Naive thymus-derived CD4-positive, alpha-beta T cell (primary cell): ENCODE measurements at regions not wholly inside any gene's neighbourhood (a gene's known extent, or its start where the extent isn't known, plus 50 kb on each side); places are given as distances from the start of the nearest gene placed in this dataset.
"Not testable (repeated sequence)": the region's sequence is repeated elsewhere in the genome, so short reads cannot be mapped to it uniquely, and the experiment has no call there.

Experiments used
- ATAC-seq: fragments of 150-1000 bp; cut with Tn5 transposase; 2 replicates; pipeline ENCODE4 v1.10.0; 2021; ENCODE audit warnings: mild to moderate bottlenecking, moderate library complexity
- CTCF ChIA-PET: fragments of 350-600 bp; sonication (Branson Sonifier 250); formaldehyde crosslinking; loops from one replicate; lab custom pipeline; 2021; ENCODE audit warnings: antibody characterized with exemption; lab: Charles Lee
- POLR2A ChIA-PET: fragments of 350-600 bp; sonication (Branson Sonifier 250); formaldehyde crosslinking; loops from one replicate; lab custom pipeline; 2021; ENCODE audit warnings: antibody characterized with exemption, inconsistent platforms; lab: Charles Lee
- DNase-seq, 9 donors: peaks; one replicate each; pipeline versions ENCODE4 v3.0.0 to v3.0.0-alpha.2; 2020 to 2022; ENCODE audit warnings: mixed read lengths in 1 of 9
- H3K27ac ChIP-seq: one replicate; pipeline ENCODE4 v1.7.0; 2013; ENCODE audit warnings: mild to moderate bottlenecking, low read depth, low read length, moderate library complexity
- H3K27me3 ChIP-seq, 2 donors: one replicate each; pipeline ENCODE4 v1.7.0; 2013; ENCODE audit warnings: low read length in 2 of 2, mild to moderate bottlenecking in 2 of 2, moderate library complexity in 2 of 2; ENCODE audit not compliant: control insufficient read depth in 2 of 2, insufficient read depth in 2 of 2
- H3K36me3 ChIP-seq, 3 experiments: 1 replicate in 2 of 3; 2 replicates in 1 of 3; pipeline ENCODE4 v1.7.0; 2013; ENCODE audit warnings: low read length in 3 of 3, mild to moderate bottlenecking in 3 of 3, moderate library complexity in 1 of 3; ENCODE audit not compliant: insufficient read depth in 3 of 3, control insufficient read depth in 2 of 3
- H3K4me1 ChIP-seq, 2 donors: one replicate each; pipeline ENCODE4 v1.7.0; 2013; ENCODE audit warnings: low read length in 2 of 2, mild to moderate bottlenecking in 2 of 2, moderate library complexity in 1 of 2; ENCODE audit not compliant: control insufficient read depth in 2 of 2, insufficient read depth in 2 of 2
- H3K4me3 ChIP-seq: 2 replicates; pipeline ENCODE4 v1.7.0; 2013; ENCODE audit warnings: mild to moderate bottlenecking, low read length
- H3K9me3 ChIP-seq, 3 experiments: 1 replicate in 2 of 3; 2 replicates in 1 of 3; pipeline ENCODE4 v1.7.0; 2013; ENCODE audit warnings: low read length in 3 of 3; ENCODE audit not compliant: control insufficient read depth in 2 of 3
- H3K27ac Mint-ChIP-seq, 9 donors: one replicate each; pipeline ENCODE4 v1.8.0; 2020 to 2022; ENCODE audit warnings: mixed read lengths in 9 of 9, mild to moderate bottlenecking in 8 of 9, moderate library complexity in 5 of 9, inconsistent platforms in 2 of 9
- H3K27me3 Mint-ChIP-seq, 5 donors: one replicate each; pipeline ENCODE4 v1.8.0; 2021 to 2022; ENCODE audit warnings: mixed read lengths in 5 of 5, mild to moderate bottlenecking in 1 of 5
- H3K36me3 Mint-ChIP-seq, 5 donors: one replicate each; pipeline ENCODE4 v1.8.0; 2020 to 2022; ENCODE audit warnings: mixed read lengths in 5 of 5, mild to moderate bottlenecking in 3 of 5, inconsistent platforms in 1 of 5
- H3K4me1 Mint-ChIP-seq, 7 donors: one replicate each; pipeline ENCODE4 v1.8.0; 2020 to 2022; ENCODE audit warnings: mixed read lengths in 7 of 7, mild to moderate bottlenecking in 3 of 7, inconsistent platforms in 1 of 7
- H3K4me3 Mint-ChIP-seq, 10 donors: one replicate each; pipeline ENCODE4 v1.8.0; 2020 to 2022; ENCODE audit warnings: mild to moderate bottlenecking in 10 of 10, mixed read lengths in 10 of 10, moderate library complexity in 6 of 10, inconsistent platforms in 2 of 10
- H3K9me3 Mint-ChIP-seq, 11 donors: one replicate each; pipeline ENCODE4 v1.8.0; 2020 to 2022; ENCODE audit warnings: mixed read lengths in 11 of 11, mild to moderate bottlenecking in 4 of 11, inconsistent platforms in 1 of 11, moderate library complexity in 1 of 11
- intact Hi-C, 2 donors: fragments of 100-400 bp; cut with micrococcal nuclease; formaldehyde crosslinking; loops; one replicate each; pipeline ENCODE4 v1.15.1; 2023

GRCh38 chr2:144106104-144106503 lies 413.8 kb downstream of the ZEB2 start:
- POLR2A ChIA-PET, DNase-seq, H3K9me3 ChIP-seq, H3K4me3 ChIP-seq, H3K4me1 Mint-ChIP-seq, H3K4me3 Mint-ChIP-seq, H3K4me1 ChIP-seq, ATAC-seq, H3K27ac ChIP-seq, CTCF ChIA-PET, H3K27me3 ChIP-seq, intact Hi-C loops, H3K36me3 ChIP-seq, H3K27me3 Mint-ChIP-seq, H3K27ac Mint-ChIP-seq: not testable (repeated sequence)
- peaks cover 8 to 54% (median 22%) of the 10 kb centered on the region in 11 donors for H3K9me3 Mint-ChIP-seq
- peaks cover 11 to 32% (median 25%) of the 10 kb centered on the region in 5 donors for H3K36me3 Mint-ChIP-seq

DNA sequence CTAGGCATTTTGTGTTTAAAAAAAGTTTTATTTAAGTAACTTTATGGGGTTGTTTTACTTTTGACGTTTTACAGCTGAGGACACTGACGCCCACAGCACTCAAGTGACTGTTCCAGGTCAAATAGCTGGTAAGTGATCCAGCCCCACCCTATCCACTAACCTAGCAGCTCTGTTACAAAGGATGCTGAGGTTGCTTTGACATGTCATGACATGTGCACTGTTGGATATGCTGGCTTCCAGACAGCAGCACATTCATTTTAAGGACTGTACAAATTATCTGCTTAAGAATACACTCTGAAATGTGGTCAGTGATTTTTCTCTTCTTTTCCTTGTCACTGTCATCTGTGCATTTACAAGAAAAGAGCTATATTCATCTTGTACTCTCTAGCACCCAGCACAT lies 417.5 kb downstream of the ZEB2 start:
- no peak overlapping the region for H3K4me3 ChIP-seq
- Mint-ChIP-seq H3K4me3 (no peak overlapping the region), H3K27ac (no peak overlapping the region), H3K27me3 (peaks cover 0 to 3% (median 0%) of the 10 kb centered on the region in 5 donors), H3K36me3 (peaks cover 4 to 32% (median 22%) of the 10 kb centered on the region in 5 donors), H3K9me3 (peaks cover 8 to 37% (median 22%) of the 10 kb centered on the region in 11 donors), H3K4me1 (peaks cover 0 to 1% (median 0%) of the 10 kb centered on the region in 7 donors)
- intact Hi-C loops = no loop called here
- H3K27me3 ChIP-seq = no peaks in the 10 kb centered on the region
- no peaks in the 10 kb centered on the region for H3K36me3 ChIP-seq
- ATAC-seq = no peak
- CTCF ChIA-PET = no interaction called here
- peaks cover 0 to 5% (median 0%) of the 10 kb centered on the region in 3 experiments for H3K9me3 ChIP-seq
- H3K27ac ChIP-seq = no peak overlapping the region
- POLR2A ChIA-PET = no interaction called here
- no peaks in the 10 kb centered on the region for H3K4me1 ChIP-seq
- DNase-seq = no peak

DNA sequence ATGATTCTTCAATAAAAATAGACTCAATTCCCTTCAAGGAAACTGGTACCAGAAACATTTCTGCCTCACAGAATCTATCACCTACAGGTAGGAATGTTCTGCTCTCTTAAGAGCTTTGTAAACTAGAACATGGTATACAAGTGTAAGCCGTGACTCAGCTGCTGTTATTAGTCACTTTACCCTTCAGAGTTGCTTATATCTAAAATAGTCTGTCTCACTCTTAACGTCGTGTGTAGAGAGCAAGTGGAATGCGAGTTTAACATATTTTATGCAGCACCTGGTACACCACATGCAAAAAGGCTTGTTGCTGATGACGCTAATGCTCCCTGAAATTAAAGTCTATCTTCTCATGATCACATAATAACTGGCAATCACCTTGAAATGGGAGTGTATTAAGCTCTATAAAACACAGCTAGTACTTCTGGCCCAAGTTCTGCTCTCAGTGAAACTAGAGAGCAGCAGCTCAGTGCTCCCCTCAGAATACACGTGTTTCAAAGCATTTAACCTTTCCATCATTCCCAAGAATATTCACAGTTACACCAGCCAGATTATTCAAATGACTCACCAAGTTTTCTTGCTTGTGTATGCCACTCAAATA lies 420.0 kb downstream of the ZEB2 start:
- intact Hi-C loops = no loop called here
- peaks cover 0 to 1% (median 0%) of the 10 kb centered on the region in 7 donors for H3K4me1 Mint-ChIP-seq
- ATAC-seq (no peak), DNase-seq (no peak)
- H3K4me3 Mint-ChIP-seq = no peak overlapping the region
- peaks cover 0 to 13% (median 7%) of the 10 kb centered on the region in 11 donors for H3K9me3 Mint-ChIP-seq
- POLR2A ChIA-PET = no interaction called here
- H3K27ac Mint-ChIP-seq = no peak overlapping the region
- Histone ChIP-seq H3K4me1 (no peaks in the 10 kb centered on the region), H3K27ac (no peak overlapping the region), H3K4me3 (no peak overlapping the region), H3K27me3 (no peaks in the 10 kb centered on the region), H3K36me3 (no peaks in the 10 kb centered on the region), H3K9me3 (peaks cover 0 to 5% (median 0%) of the 10 kb centered on the region in 3 experiments)
- CTCF ChIA-PET = no interaction called here
- H3K36me3 Mint-ChIP-seq = peaks cover 0 to 14% (median 7%) of the 10 kb centered on the region in 5 donors
- peaks cover 0 to 3% (median 0%) of the 10 kb centered on the region in 5 donors for H3K27me3 Mint-ChIP-seq

DNA sequence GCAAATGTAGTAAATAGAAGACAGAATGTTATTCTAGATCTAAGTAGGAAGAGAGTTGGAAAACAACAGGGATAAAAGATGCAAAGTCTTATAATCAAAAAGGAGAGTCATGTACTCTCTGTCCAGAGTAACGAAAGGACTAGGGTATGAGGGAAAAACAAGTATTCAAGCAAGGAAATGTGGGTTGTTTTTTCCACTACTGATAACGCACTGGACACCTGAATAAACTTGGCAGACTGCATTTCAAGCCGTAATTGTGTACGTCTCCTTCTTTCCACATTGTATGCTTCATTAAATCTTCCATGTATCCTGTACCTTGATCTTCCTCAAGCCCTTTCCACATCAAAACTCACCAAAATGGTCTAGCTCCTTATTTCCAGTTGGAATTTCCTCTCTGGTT lies 420.6 kb downstream of the ZEB2 start:
- ChIA-PET POLR2A (interaction anchor here (0.7 kb wide), 1 partner anchor 36 kb away, joined by 3 read pairs; no protein-coding TSS in a partner anchor), CTCF (interaction anchor here (0.7 kb wide), 1 partner anchor 378 kb away, joined by 3 read pairs; no protein-coding TSS in a partner anchor)
- H3K27me3 Mint-ChIP-seq = peaks cover 0 to 3% (median 0%) of the 10 kb centered on the region in 5 donors
- H3K27ac Mint-ChIP-seq = no peak overlapping the region
- H3K4me3 Mint-ChIP-seq = no peak overlapping the region
- peaks cover 0 to 16% (median 9%) of the 10 kb centered on the region in 5 donors for H3K36me3 Mint-ChIP-seq
- H3K27ac ChIP-seq = no peak overlapping the region
- no peaks in the 10 kb centered on the region for H3K27me3 ChIP-seq
- no peak overlapping the region for H3K4me3 ChIP-seq
- peaks cover 0 to 1% (median 0%) of the 10 kb centered on the region in 7 donors for H3K4me1 Mint-ChIP-seq
- H3K9me3 Mint-ChIP-seq = peaks cover 0 to 17% (median 8%) of the 10 kb centered on the region in 11 donors
- DNase-seq (no peak), ATAC-seq (no peak)
- intact Hi-C loops = no loop called here
- no peaks in the 10 kb centered on the region for H3K4me1 ChIP-seq
- no peaks in the 10 kb centered on the region for H3K36me3 ChIP-seq
- peaks cover 0 to under 1% (median 0%) of the 10 kb centered on the region in 3 experiments for H3K9me3 ChIP-seq

GRCh38 chr2:144097440-144098225 lies 422.3 kb downstream of the ZEB2 start:
- Histone ChIP-seq H3K4me3 (no peak overlapping the region), H3K27ac (no peak overlapping the region), H3K4me1 (no peaks in the 10 kb centered on the region), H3K27me3 (no peaks in the 10 kb centered on the region), H3K36me3 (no peaks in the 10 kb centered on the region), H3K9me3 (no peaks in the 10 kb centered on the region)
- DNase-seq = no peak
- H3K27me3 Mint-ChIP-seq = no peaks in the 10 kb centered on the region
- peak overlapping the region in 1 of 10 donors; percentile 1 for H3K4me3 Mint-ChIP-seq
- peaks cover 0 to 16% (median 10%) of the 10 kb centered on the region in 5 donors for H3K36me3 Mint-ChIP-seq
- ATAC-seq = peak; percentile 24
- POLR2A ChIA-PET = no interaction called here
- H3K27ac Mint-ChIP-seq = no peak overlapping the region
- peaks cover 0 to 1% (median 0%) of the 10 kb centered on the region in 7 donors for H3K4me1 Mint-ChIP-seq
- intact Hi-C loops = no loop called here
- CTCF ChIA-PET = no interaction called here
- H3K9me3 Mint-ChIP-seq = peaks cover 0 to 24% (median 4%) of the 10 kb centered on the region in 11 donors

GRCh38 chr2:144096531-144096930 lies 423.4 kb downstream of the ZEB2 start:
- no peak overlapping the region for H3K4me3 ChIP-seq
- POLR2A ChIA-PET = no interaction called here
- no peak for ATAC-seq
- Mint-ChIP-seq H3K36me3 (peaks cover 0 to 25% (median 14%) of the 10 kb centered on the region in 5 donors), H3K27ac (no peak overlapping the region), H3K4me3 (no peak overlapping the region), H3K27me3 (no peaks in the 10 kb centered on the region), H3K9me3 (peaks cover 0 to 29% (median 7%) of the 10 kb centered on the region in 11 donors), H3K4me1 (peaks cover 0 to 1% (median 0%) of the 10 kb centered on the region in 7 donors)
- H3K36me3 ChIP-seq = no peaks in the 10 kb centered on the region
- H3K9me3 ChIP-seq = no peaks in the 10 kb centered on the region
- no peaks in the 10 kb centered on the region for H3K4me1 ChIP-seq
- no peak for DNase-seq
- no peak overlapping the region for H3K27ac ChIP-seq
- no peaks in the 10 kb centered on the region for H3K27me3 ChIP-seq
- intact Hi-C loops = no loop called here
- CTCF ChIA-PET = no interaction called here
